NB4 (cell line): ENCODE measurements at regions not wholly inside any gene's neighbourhood (a gene's known extent, or its start where the extent isn't known, plus 50 kb on each side); places are given as distances from the start of the nearest gene placed in this dataset.

Source experiments
- DNase-seq: peaks from one replicate; pipeline ENCODE4 v3.0.0; 2010; ENCODE audit warnings: low read depth
- H3K4me3 ChIP-seq: one replicate; pipeline ENCODE4 v1.5.1; 2011; ENCODE audit warnings: mild to moderate bottlenecking, low read depth, low read length, moderate library complexity
- MYC ChIP-seq: IDR thresholded peaks from 2 replicates; pipeline ENCODE4 v1.6.1; 2011; ENCODE audit warnings: low read depth, low read length
- POLR2A ChIP-seq: IDR thresholded peaks from 2 replicates; pipeline ENCODE4 v1.6.1; 2011; ENCODE audit warnings: mild to moderate bottlenecking; ENCODE audit not compliant: insufficient read length; ENCODE audit errors: extremely low read depth
- TF ChIP-seq, protein P1 (sequence below): IDR thresholded peaks from one replicate; pipeline ENCODE4 v1.5.1; 2012; ENCODE audit warnings: low read depth, low read length
- TF ChIP-seq, protein P2 (sequence below): IDR thresholded peaks from 2 replicates; pipeline ENCODE4 v1.6.1; 2011; ENCODE audit warnings: low read depth, low read length

GRCh38 chr1:81205956-81206355 is 594.8 kb upstream of the ADGRL2 start:
- no peak for DNase-seq
- no peak overlapping the region for H3K4me3 ChIP-seq
- TF ChIP-seq, protein P1, sequence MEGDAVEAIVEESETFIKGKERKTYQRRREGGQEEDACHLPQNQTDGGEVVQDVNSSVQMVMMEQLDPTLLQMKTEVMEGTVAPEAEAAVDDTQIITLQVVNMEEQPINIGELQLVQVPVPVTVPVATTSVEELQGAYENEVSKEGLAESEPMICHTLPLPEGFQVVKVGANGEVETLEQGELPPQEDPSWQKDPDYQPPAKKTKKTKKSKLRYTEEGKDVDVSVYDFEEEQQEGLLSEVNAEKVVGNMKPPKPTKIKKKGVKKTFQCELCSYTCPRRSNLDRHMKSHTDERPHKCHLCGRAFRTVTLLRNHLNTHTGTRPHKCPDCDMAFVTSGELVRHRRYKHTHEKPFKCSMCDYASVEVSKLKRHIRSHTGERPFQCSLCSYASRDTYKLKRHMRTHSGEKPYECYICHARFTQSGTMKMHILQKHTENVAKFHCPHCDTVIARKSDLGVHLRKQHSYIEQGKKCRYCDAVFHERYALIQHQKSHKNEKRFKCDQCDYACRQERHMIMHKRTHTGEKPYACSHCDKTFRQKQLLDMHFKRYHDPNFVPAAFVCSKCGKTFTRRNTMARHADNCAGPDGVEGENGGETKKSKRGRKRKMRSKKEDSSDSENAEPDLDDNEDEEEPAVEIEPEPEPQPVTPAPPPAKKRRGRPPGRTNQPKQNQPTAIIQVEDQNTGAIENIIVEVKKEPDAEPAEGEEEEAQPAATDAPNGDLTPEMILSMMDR: no peak
- TF ChIP-seq MYC (no peak), POLR2A (no peak)
- TF ChIP-seq, protein P2, sequence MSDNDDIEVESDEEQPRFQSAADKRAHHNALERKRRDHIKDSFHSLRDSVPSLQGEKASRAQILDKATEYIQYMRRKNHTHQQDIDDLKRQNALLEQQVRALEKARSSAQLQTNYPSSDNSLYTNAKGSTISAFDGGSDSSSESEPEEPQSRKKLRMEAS: no peak

- H3K4me3 ChIP-seq: no peak overlapping the region
- TF ChIP-seq MYC: no peak
- DNase-seq: no peak
Observed at GRCh38 chr1:81201779-81202178, 599.0 kb upstream of the ADGRL2 start.

DNA sequence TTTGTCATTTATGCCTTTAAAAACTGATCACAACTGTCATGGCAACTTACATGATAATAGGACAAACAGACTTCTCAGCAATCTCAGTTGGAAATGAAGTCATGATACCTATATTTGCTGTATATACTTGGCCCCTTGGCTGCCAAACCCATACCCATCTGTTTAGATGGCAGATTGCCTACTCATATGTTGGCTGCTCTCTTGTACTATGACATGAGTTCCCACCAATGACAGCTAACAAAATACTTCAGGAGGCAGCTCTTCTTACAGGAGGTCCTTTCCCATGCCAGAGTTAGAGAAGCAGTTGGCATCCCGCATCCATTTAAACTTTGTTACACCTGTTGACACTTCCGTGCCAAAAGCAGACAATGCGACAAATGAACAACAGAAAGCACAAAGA is 603.1 kb upstream of the ADGRL2 start:
- no peak overlapping the region for H3K4me3 ChIP-seq
- TF ChIP-seq MYC (no peak), POLR2A (no peak)
- TF ChIP-seq, protein P2: no peak
- TF ChIP-seq, protein P1: no peak
- DNase-seq: no peak

DNA sequence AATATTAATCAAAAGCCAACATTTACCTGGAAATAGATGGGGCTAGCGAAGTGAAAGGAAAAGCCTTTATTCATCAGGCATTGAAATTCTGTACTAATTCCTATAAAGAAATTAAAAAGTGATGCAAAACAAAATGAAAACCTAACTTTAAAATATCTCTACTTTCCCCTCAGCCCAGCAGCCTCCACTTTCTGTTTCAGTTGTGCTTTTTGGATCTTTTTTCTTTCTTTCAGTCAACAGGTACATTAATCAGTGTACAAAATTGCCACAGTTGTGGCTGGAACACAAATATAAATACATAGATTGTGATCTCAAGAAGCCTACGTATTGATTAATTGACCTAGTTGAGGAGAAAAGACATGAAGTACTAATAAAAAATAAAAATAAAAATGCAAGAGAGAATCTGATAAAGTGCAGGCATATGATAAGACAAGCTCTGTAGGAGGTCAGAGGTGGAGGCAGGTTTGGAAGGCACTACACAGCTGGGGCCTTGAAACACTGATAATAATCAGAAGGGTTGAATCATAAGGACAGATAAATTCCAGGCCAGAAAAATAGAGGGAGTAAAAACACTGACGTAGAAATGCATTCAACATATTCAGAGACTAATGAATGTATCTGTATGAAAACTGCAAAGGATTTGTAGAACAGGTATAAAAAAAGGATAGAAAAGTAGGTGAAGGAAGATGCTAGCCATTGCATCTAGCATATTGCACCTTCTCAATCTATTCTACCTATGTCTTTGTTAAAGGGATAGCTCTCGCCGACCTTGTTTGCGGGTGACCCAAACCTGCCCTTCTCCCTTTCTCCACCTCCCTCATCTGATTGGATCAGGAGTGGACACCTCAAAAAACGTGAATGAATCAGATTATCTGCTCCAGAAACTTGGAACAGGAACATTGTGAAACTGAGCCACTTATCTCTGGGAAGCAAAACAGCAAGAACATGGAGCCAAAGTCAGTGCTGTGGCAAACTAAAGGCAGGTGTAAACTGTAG is 607.8 kb upstream of the ADGRL2 start:
- TF ChIP-seq, protein P2: no peak
- TF ChIP-seq MYC: no peak
- TF ChIP-seq POLR2A: no peak
- TF ChIP-seq, protein P1: no peak
- DNase-seq: no peak
- H3K4me3 ChIP-seq: no peak overlapping the region

DNA sequence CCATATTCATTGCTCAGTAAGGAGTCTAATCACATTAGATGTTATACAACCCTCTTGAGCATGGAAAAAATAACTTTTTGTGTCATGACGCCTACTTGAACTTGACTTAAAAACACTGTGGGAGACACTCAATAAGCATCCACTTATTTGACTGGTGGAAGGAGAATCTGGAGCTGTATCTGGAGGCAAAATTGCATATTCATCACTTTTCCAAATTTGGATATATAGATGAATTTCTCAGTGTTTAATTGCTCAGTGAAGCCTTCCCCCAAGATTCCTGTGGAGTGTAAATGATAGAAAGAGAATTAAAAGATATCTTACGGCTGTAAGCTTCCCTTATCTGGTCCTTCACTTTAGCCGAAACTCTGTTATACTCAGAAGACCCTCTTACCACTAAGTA is 610.7 kb upstream of the ADGRL2 start:
- no peak overlapping the region for H3K4me3 ChIP-seq
- TF ChIP-seq MYC (no peak), POLR2A (no peak)
- TF ChIP-seq, protein P1: no peak
- TF ChIP-seq, protein P2: no peak
- DNase-seq: no peak

DNA sequence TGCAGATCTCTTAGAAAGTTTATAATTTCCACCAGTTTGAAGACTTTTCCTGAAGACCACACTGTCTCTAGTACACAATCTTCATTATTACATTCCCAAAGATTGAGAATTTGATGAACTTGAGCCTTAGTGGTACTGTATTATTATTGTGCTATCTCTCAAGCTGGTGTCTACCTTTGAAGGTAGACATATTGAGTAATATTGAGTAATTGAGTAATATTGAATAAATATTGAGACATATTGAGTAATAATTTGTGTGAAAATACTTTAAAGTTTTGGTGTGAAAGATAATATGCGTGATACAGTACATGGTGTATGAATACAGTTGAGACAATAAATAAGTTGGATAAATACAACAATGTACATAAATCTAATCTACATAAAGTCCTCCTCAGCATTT is 613.1 kb upstream of the ADGRL2 start:
- no peak for TF ChIP-seq MYC
- TF ChIP-seq, protein P2: no peak
- TF ChIP-seq, protein P1: no peak
- TF ChIP-seq POLR2A: no peak
- H3K4me3 ChIP-seq: no peak overlapping the region
- no peak for DNase-seq
